ENCODE measurements at regions not wholly inside any gene's neighbourhood (a gene's known extent, or its start where the extent isn't known, plus 50 kb on each side); places are given as distances from the start of the nearest gene placed in this dataset.

GRCh38 chr2:176681584-176682115 lies 412.4 kb downstream of the MTX2 start:
- no peak for TF ChIP-seq CTCF (IDR thresholded peaks at IDR 0.05; ENCODE audit: insufficient read depth, low read length, poor library complexity, severe bottlenecking)
- Histone ChIP-seq H3K36me3 (ENCODE audit: control insufficient read depth, insufficient read depth, low read length) (no peaks in the 10 kb centered on the region), H3K27me3 (ENCODE audit: control insufficient read depth, insufficient read depth, low read length) (no peaks in the 10 kb centered on the region), H3K4me3 (ENCODE audit: low read depth, low read length) (no peak overlapping the region)
- DNase-seq (ENCODE audit: low read depth): no peak

- no peak for TF ChIP-seq CTCF (IDR thresholded peaks at IDR 0.05; ENCODE audit: insufficient read depth, low read length, poor library complexity, severe bottlenecking)
- Histone ChIP-seq H3K36me3 (ENCODE audit: control insufficient read depth, insufficient read depth, low read length) (no peaks in the 10 kb centered on the region), H3K27me3 (ENCODE audit: control insufficient read depth, insufficient read depth, low read length) (no peaks in the 10 kb centered on the region), H3K4me3 (ENCODE audit: low read depth, low read length) (no peak overlapping the region)
- DNase-seq (ENCODE audit: low read depth): no peak
Observed at GRCh38 chr2:176682278-176682677, 413.0 kb downstream of the MTX2 start.

- DNase-seq (ENCODE audit: low read depth): no peak
- no peak for TF ChIP-seq CTCF (IDR thresholded peaks at IDR 0.05; ENCODE audit: insufficient read depth, low read length, poor library complexity, severe bottlenecking)
- Histone ChIP-seq H3K36me3 (ENCODE audit: control insufficient read depth, insufficient read depth, low read length) (no peaks in the 10 kb centered on the region), H3K4me3 (ENCODE audit: low read depth, low read length) (no peak overlapping the region), H3K27me3 (ENCODE audit: control insufficient read depth, insufficient read depth, low read length) (no peaks in the 10 kb centered on the region)
Observed at GRCh38 chr2:176683618-176684111, 414.4 kb downstream of the MTX2 start.

GRCh38 chr2:176685908-176686307 lies 416.7 kb downstream of the MTX2 start:
- TF ChIP-seq CTCF (IDR thresholded peaks at IDR 0.05; ENCODE audit: insufficient read depth, low read length, poor library complexity, severe bottlenecking): no peak
- Histone ChIP-seq H3K36me3 (ENCODE audit: control insufficient read depth, insufficient read depth, low read length) (no peaks in the 10 kb centered on the region), H3K4me3 (ENCODE audit: low read depth, low read length) (no peak overlapping the region), H3K27me3 (ENCODE audit: control insufficient read depth, insufficient read depth, low read length) (no peaks in the 10 kb centered on the region)
- no peak for DNase-seq (ENCODE audit: low read depth)

GRCh38 chr2:176686328-176686727 lies 417.1 kb downstream of the MTX2 start:
- H3K36me3 ChIP-seq (ENCODE audit: control insufficient read depth, insufficient read depth, low read length): no peaks in the 10 kb centered on the region
- H3K27me3 ChIP-seq (ENCODE audit: control insufficient read depth, insufficient read depth, low read length): no peaks in the 10 kb centered on the region
- TF ChIP-seq CTCF (IDR thresholded peaks at IDR 0.05; ENCODE audit: insufficient read depth, low read length, poor library complexity, severe bottlenecking): no peak
- no peak for DNase-seq (ENCODE audit: low read depth)
- H3K4me3 ChIP-seq (ENCODE audit: low read depth, low read length): no peak overlapping the region

- H3K27me3 ChIP-seq (ENCODE audit: control insufficient read depth, insufficient read depth, low read length): no peaks in the 10 kb centered on the region
- DNase-seq (ENCODE audit: low read depth): no peak
- TF ChIP-seq CTCF (IDR thresholded peaks at IDR 0.05; ENCODE audit: insufficient read depth, low read length, poor library complexity, severe bottlenecking): no peak
Observed at GRCh38 chr2:176687342-176687741, 418.1 kb downstream of the MTX2 start.

More at GRCh38 chr2:176687342-176687741, 418.1 kb downstream of the MTX2 start:
- Histone ChIP-seq H3K4me3 (ENCODE audit: low read depth, low read length) (no peak overlapping the region), H3K36me3 (ENCODE audit: control insufficient read depth, insufficient read depth, low read length) (no peaks in the 10 kb centered on the region)
